ENCODE measurements at regions not wholly inside any gene's neighbourhood (a gene's known extent, or its start where the extent isn't known, plus 50 kb on each side); places are given as distances from the start of the nearest gene placed in this dataset.

- Histone ChIP-seq H3K27ac (ENCODE audit: low read length in 2 of 2) (no peak overlapping the region), H3K9ac (ENCODE audit: low read length) (no peak overlapping the region), H2AFZ (ENCODE audit: insufficient read depth, low read depth, low read length, poor library complexity, severe bottlenecking) (no peak overlapping the region), H3K36me3 (replicated peaks in 1 of 2; ENCODE audit: control extremely low read depth in 1 of 2, control insufficient read depth in 1 of 2, extremely low read depth in 1 of 2, insufficient read depth in 2 of 2, low read length in 1 of 2) (no peaks in the 10 kb centered on the region), H3K4me2 (replicated peaks; ENCODE audit: low read depth, low read length, poor library complexity, severe bottlenecking) (no peak overlapping the region), H3K4me3 (ENCODE audit: control extremely low read depth in 1 of 5, extremely low read depth in 1 of 5, insufficient read depth in 1 of 5, low read depth in 2 of 5, low read length in 4 of 5) (no peak overlapping the region), H3K4me1 (ENCODE audit: control insufficient read depth in 2 of 2, insufficient read depth in 2 of 2, low read length in 2 of 2) (no peaks in the 10 kb centered on the region), H3K27me3 (replicated peaks in 1 of 4; ENCODE audit: control extremely low read depth in 1 of 4, control insufficient read depth in 3 of 4, insufficient read depth in 4 of 4, low read length in 3 of 4) (peaks cover 0 to 3% (median 0%) of the 10 kb centered on the region in 4 experiments), H3K79me2 (ENCODE audit: control insufficient read depth, insufficient read depth, low read length) (no peaks in the 10 kb centered on the region), H3K9me3 (ENCODE audit: control extremely low read depth in 1 of 3, control insufficient read depth in 2 of 3, insufficient read depth in 1 of 3, low read length in 2 of 3) (no peaks in the 10 kb centered on the region), H4K20me1 (ENCODE audit: control insufficient read depth, insufficient read depth, low read length, poor library complexity, severe bottlenecking) (no peaks in the 10 kb centered on the region)
- POLR2A ChIA-PET: no interaction called here
- 98% methylated on average over 4 of the region's 5 CpGs for WGBS (ENCODE audit: insufficient coverage)
- Mint-ChIP-seq H3K9me3 (ENCODE audit: insufficient read depth) (no peaks in the 10 kb centered on the region), H3K4me1 (no peaks in the 10 kb centered on the region), H3K4me3 (no peak overlapping the region), H3K27ac (no peak overlapping the region), H3K27me3 (peaks cover 13% of the 10 kb centered on the region)
- TF ChIP-seq CTCF (IDR thresholded peaks at IDR 0.05): no peak
- no peak for TF ChIP-seq EZH2 (IDR thresholded peaks at IDR 0.05; ENCODE audit: borderline replicate concordance, insufficient read depth, low read depth, low read length, poor library complexity, severe bottlenecking)
- intact Hi-C loops (cut with micrococcal nuclease): no loop called here
- ATAC-seq (ENCODE audit: low read depth): no peak
- DNase-seq: no peak
- CTCF ChIA-PET: no interaction called here
These were observed 213.3 kb downstream of the KATNAL1 start for GRCh38 chr13:30094015-30094414.

DNA sequence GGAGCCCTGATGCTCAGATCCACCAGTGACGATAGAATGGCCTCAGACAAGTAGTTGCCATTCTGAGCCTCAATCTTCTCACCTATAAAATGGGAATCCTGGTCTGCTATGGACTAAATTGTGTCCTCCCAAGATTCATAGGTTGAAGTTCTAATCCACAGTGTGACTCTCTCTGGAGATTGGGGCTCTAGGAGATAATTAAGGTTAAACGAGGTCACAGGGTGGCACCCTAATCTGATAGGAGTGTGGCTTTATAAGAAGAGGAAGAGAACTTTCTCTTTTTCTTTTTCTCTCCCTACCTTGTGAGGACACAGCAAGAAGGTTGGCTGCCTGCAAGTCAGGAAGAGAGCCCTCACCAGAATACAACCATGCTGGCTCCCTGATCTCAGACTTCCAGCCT, 214.1 kb downstream of the KATNAL1 start:
- peaks cover 7% of the 10 kb centered on the region for H3K27me3 Mint-ChIP-seq
- H2AFZ ChIP-seq (ENCODE audit: insufficient read depth, low read depth, low read length, poor library complexity, severe bottlenecking): no peak overlapping the region
- intact Hi-C loops (cut with micrococcal nuclease): no loop called here
- peaks cover 0 to 3% (median 0%) of the 10 kb centered on the region in 4 experiments for H3K27me3 ChIP-seq (replicated peaks in 1 of 4; ENCODE audit: control extremely low read depth in 1 of 4, control insufficient read depth in 3 of 4, insufficient read depth in 4 of 4, low read length in 3 of 4)
- ChIA-PET CTCF (no interaction called here), POLR2A (no interaction called here)
- H3K4me3 Mint-ChIP-seq: no peak overlapping the region
- no peaks in the 10 kb centered on the region for H3K4me1 Mint-ChIP-seq
- TF ChIP-seq CTCF (IDR thresholded peaks at IDR 0.05) (no peak), EZH2 (IDR thresholded peaks at IDR 0.05; ENCODE audit: borderline replicate concordance, insufficient read depth, low read depth, low read length, poor library complexity, severe bottlenecking) (no peak)
- H3K27ac Mint-ChIP-seq: no peak overlapping the region
- no peaks in the 10 kb centered on the region for H3K4me1 ChIP-seq (ENCODE audit: control insufficient read depth in 2 of 2, insufficient read depth in 2 of 2, low read length in 2 of 2)
- DNase-seq (no peak), ATAC-seq (ENCODE audit: low read depth) (no peak)
- no peaks in the 10 kb centered on the region for H3K9me3 ChIP-seq (ENCODE audit: control extremely low read depth in 1 of 3, control insufficient read depth in 2 of 3, insufficient read depth in 1 of 3, low read length in 2 of 3)
- H3K4me3 ChIP-seq (ENCODE audit: control extremely low read depth in 1 of 5, extremely low read depth in 1 of 5, insufficient read depth in 1 of 5, low read depth in 2 of 5, low read length in 4 of 5): no peak overlapping the region
- no peaks in the 10 kb centered on the region for H3K36me3 ChIP-seq (replicated peaks in 1 of 2; ENCODE audit: control extremely low read depth in 1 of 2, control insufficient read depth in 1 of 2, extremely low read depth in 1 of 2, insufficient read depth in 2 of 2, low read length in 1 of 2)
- H3K9me3 Mint-ChIP-seq (ENCODE audit: insufficient read depth): no peaks in the 10 kb centered on the region
- H4K20me1 ChIP-seq (ENCODE audit: control insufficient read depth, insufficient read depth, low read length, poor library complexity, severe bottlenecking): no peaks in the 10 kb centered on the region
- H3K4me2 ChIP-seq (replicated peaks; ENCODE audit: low read depth, low read length, poor library complexity, severe bottlenecking): no peak overlapping the region
- no peak overlapping the region for H3K9ac ChIP-seq (ENCODE audit: low read length)
- no peaks in the 10 kb centered on the region for H3K79me2 ChIP-seq (ENCODE audit: control insufficient read depth, insufficient read depth, low read length)
- no peak overlapping the region for H3K27ac ChIP-seq (ENCODE audit: low read length in 2 of 2)
- 80% methylated on average over 1 of the region's 2 CpGs for WGBS (ENCODE audit: insufficient coverage)

Data from B cell (primary cell).